Endodermal cell (in vitro differentiated cells): ENCODE measurements at regions not wholly inside any gene's neighbourhood (a gene's known extent, or its start where the extent isn't known, plus 50 kb on each side); places are given as distances from the start of the nearest gene placed in this dataset.

Experiments used
- DNase-seq: peaks from one replicate; pipeline ENCODE4 v3.0.0-alpha.2; 2017
- H3K27ac ChIP-seq: 2 replicates; pipeline ENCODE4 v1.5.1; 2013; ENCODE audit warnings: mild to moderate bottlenecking, low read depth, low read length, moderate library complexity
- H3K27me3 ChIP-seq: 2 replicates; pipeline ENCODE4 v1.6.1; 2013; ENCODE audit warnings: mild to moderate bottlenecking, low read length, moderate library complexity; ENCODE audit not compliant: insufficient read depth, control insufficient read depth, poor library complexity, severe bottlenecking
- H3K36me3 ChIP-seq: 2 replicates; pipeline ENCODE4 v1.7.0; 2013; ENCODE audit warnings: mild to moderate bottlenecking, low read length, moderate library complexity; ENCODE audit not compliant: control insufficient read depth, insufficient read depth
- H3K4me1 ChIP-seq: one replicate; pipeline ENCODE4 v1.7.0; 2013; ENCODE audit warnings: low read length; ENCODE audit not compliant: control insufficient read depth, insufficient read depth
- H3K4me3 ChIP-seq: 2 replicates; pipeline ENCODE4 v1.5.1; 2013; ENCODE audit warnings: mild to moderate bottlenecking, low read length, moderate library complexity
- H3K9ac ChIP-seq: 2 replicates; pipeline ENCODE4 v1.6.1; 2013; ENCODE audit warnings: mild to moderate bottlenecking, low read length, moderate library complexity; ENCODE audit not compliant: poor library complexity, severe bottlenecking; ENCODE audit errors: extremely low read depth
- H3K9me3 ChIP-seq: 2 replicates; pipeline ENCODE4 v1.6.1; 2013; ENCODE audit warnings: mild to moderate bottlenecking, low read length, moderate library complexity; ENCODE audit not compliant: control insufficient read depth
- H3K27ac Mint-ChIP-seq: 2 replicates; pipeline ENCODE4 v1.8.0; 2020; ENCODE audit warnings: mixed read lengths
- H3K27me3 Mint-ChIP-seq: 2 replicates; pipeline ENCODE4 v1.8.0; 2021; ENCODE audit warnings: mild to moderate bottlenecking, mixed read lengths; ENCODE audit not compliant: insufficient read depth
- H3K36me3 Mint-ChIP-seq: 2 replicates; pipeline ENCODE4 v1.8.0; 2020; ENCODE audit warnings: low read depth, mixed read lengths
- H3K4me1 Mint-ChIP-seq: 2 replicates; pipeline ENCODE4 v1.8.0; 2020; ENCODE audit warnings: mixed read lengths
- H3K4me3 Mint-ChIP-seq: 2 replicates; pipeline ENCODE4 v1.8.0; 2020; ENCODE audit warnings: mild to moderate bottlenecking, moderate library complexity, mixed read lengths
- H3K9me3 Mint-ChIP-seq: 2 replicates; pipeline ENCODE4 v1.8.0; 2020; ENCODE audit warnings: mild to moderate bottlenecking, mixed read lengths
- WGBS, 2 experiments: methylation state at CpG; one replicate each; pipeline versions ENCODE4 v1.1.5 to v1.1.7; 2013; ENCODE audit warnings: missing lambda C conversion rate in 2 of 2, mixed read lengths in 1 of 2; ENCODE audit not compliant: insufficient coverage in 1 of 2, insufficient read length in 1 of 2; 5-methylcytosine and 5-hydroxymethylcytosine counted together
- TF ChIP-seq, protein P1 (sequence below): fragments of 200-600 bp; sonication (generic); conservative IDR thresholded peaks from 2 replicates; pipeline ENCODE4 v1.5.0; 2021; ENCODE audit warnings: antibody characterized with exemption, mild to moderate bottlenecking

DNA sequence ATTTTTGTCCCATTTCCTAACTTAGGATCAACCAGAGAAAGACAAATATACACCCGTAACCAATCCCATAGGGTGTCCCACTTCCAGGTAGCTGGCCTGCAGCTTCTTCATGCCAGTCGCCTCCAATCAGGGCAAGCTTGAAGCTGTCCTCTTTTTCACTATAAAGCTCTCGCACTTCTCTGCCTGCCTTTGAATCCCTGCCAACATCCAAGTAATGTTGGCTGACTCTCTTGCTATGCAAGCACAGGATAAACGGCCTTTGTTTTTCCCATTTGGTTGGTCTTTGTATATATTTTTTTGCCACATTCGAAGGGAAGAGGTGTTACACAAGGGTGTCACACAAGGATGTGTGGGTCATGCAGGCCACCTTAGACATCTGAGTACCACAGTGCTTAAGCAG, 388.8 kb downstream of the CBLN2 start:
- no peaks in the 10 kb centered on the region for H3K9me3 Mint-ChIP-seq
- Histone ChIP-seq H3K4me3 (no peak overlapping the region), H3K9ac (no peak overlapping the region), H3K4me1 (no peaks in the 10 kb centered on the region), H3K9me3 (peaks cover 32% of the 10 kb centered on the region), H3K36me3 (no peaks in the 10 kb centered on the region), H3K27ac (no peak overlapping the region), H3K27me3 (no peaks in the 10 kb centered on the region)
- H3K27me3 Mint-ChIP-seq, result no peaks in the 10 kb centered on the region
- no peak overlapping the region for H3K27ac Mint-ChIP-seq
- H3K4me1 Mint-ChIP-seq, result no peaks in the 10 kb centered on the region
- DNase-seq, result no peak
- 87 to 89% methylated on average over 2 to 5 of the region's 5 CpGs for WGBS, 2 experiments
- TF ChIP-seq, protein P1, sequence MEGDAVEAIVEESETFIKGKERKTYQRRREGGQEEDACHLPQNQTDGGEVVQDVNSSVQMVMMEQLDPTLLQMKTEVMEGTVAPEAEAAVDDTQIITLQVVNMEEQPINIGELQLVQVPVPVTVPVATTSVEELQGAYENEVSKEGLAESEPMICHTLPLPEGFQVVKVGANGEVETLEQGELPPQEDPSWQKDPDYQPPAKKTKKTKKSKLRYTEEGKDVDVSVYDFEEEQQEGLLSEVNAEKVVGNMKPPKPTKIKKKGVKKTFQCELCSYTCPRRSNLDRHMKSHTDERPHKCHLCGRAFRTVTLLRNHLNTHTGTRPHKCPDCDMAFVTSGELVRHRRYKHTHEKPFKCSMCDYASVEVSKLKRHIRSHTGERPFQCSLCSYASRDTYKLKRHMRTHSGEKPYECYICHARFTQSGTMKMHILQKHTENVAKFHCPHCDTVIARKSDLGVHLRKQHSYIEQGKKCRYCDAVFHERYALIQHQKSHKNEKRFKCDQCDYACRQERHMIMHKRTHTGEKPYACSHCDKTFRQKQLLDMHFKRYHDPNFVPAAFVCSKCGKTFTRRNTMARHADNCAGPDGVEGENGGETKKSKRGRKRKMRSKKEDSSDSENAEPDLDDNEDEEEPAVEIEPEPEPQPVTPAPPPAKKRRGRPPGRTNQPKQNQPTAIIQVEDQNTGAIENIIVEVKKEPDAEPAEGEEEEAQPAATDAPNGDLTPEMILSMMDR, result no peak
- no peaks in the 10 kb centered on the region for H3K36me3 Mint-ChIP-seq
- H3K4me3 Mint-ChIP-seq, result no peak overlapping the region

DNA sequence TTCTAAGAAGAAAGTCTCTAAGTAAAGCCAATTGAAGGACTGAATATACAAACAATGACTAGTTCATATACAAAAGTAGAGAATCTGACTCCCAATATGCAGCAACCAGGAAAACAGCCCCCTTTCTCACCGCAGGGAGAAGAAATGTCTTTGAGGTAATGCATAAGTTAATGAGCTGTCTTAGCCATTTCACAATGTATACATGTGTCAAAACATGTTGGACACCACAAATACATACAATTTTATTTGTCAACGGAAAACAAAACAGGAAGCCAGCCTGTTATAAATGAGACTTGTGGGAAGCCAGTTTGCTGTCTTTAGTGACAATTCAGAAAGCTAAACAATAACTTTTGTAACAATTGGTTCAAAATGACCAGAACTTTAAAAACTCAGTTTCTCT, 389.2 kb downstream of the CBLN2 start:
- Histone ChIP-seq H3K27ac (no peak overlapping the region), H3K4me3 (no peak overlapping the region), H3K9me3 (peaks cover 34% of the 10 kb centered on the region), H3K4me1 (no peaks in the 10 kb centered on the region), H3K9ac (no peak overlapping the region), H3K36me3 (no peaks in the 10 kb centered on the region), H3K27me3 (no peaks in the 10 kb centered on the region)
- DNase-seq, result no peak
- TF ChIP-seq, protein P1, result no peak
- H3K36me3 Mint-ChIP-seq, result no peaks in the 10 kb centered on the region
- no peaks in the 10 kb centered on the region for H3K9me3 Mint-ChIP-seq
- H3K27ac Mint-ChIP-seq, result no peak overlapping the region
- no peaks in the 10 kb centered on the region for H3K4me1 Mint-ChIP-seq
- WGBS, 2 experiments, result 53% methylated on average over 1 of the region's 2 CpGs; no CpG with 5 or more reads in 1 of the 2 experiments
- no peaks in the 10 kb centered on the region for H3K27me3 Mint-ChIP-seq
- H3K4me3 Mint-ChIP-seq, result no peak overlapping the region

DNA sequence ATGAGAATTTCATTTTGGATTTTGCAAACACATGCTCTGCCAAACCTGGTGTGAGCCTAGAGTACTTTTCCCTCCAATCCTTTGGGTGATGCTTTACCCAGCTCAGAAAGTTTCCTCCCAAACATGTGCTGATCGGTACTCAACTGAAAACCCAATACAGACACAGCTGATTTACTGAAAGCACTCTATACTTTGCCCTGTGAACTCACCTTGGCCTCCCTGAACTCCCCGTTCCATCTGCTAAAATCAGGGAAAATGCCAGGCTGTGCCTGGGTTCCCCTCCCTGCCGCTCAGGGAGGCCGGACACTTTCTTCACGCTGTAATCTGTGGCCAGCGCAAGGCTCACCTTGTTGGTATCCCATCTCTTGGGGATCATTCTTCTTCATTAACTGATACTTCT, 391.2 kb downstream of the CBLN2 start:
- Histone ChIP-seq H3K36me3 (no peaks in the 10 kb centered on the region), H3K4me3 (no peak overlapping the region), H3K27me3 (no peaks in the 10 kb centered on the region), H3K9me3 (peaks cover 35% of the 10 kb centered on the region), H3K4me1 (no peaks in the 10 kb centered on the region), H3K9ac (no peak overlapping the region), H3K27ac (no peak overlapping the region)
- Mint-ChIP-seq H3K4me3 (no peak overlapping the region), H3K27ac (no peak overlapping the region), H3K27me3 (no peaks in the 10 kb centered on the region), H3K4me1 (no peaks in the 10 kb centered on the region), H3K9me3 (no peaks in the 10 kb centered on the region), H3K36me3 (no peaks in the 10 kb centered on the region)
- TF ChIP-seq, protein P1, result no peak
- 84 to 87% methylated on average over 3 to 6 of the region's 6 CpGs for WGBS, 2 experiments
- DNase-seq, result no peak
